ENCODE measurements at regions not wholly inside any gene's neighbourhood (a gene's known extent, or its start where the extent isn't known, plus 50 kb on each side); places are given as distances from the start of the nearest gene placed in this dataset.

- H3K27ac ChIP-seq (replicated peaks) = no peak overlapping the region
- H3K4me3 ChIP-seq (replicated peaks; ENCODE audit: insufficient read depth, low read length) = no peak overlapping the region
- H3K27me3 ChIP-seq (ENCODE audit: insufficient read depth, poor library complexity, severe bottlenecking) = no peaks in the 10 kb centered on the region
- TF ChIP-seq CTCF (IDR thresholded peaks at IDR 0.05; ENCODE audit: insufficient read depth, low read length) (no peak), POLR2AphosphoS5 (IDR thresholded peaks at IDR 0.05; ENCODE audit: low read depth) (no peak), SPI1 (IDR thresholded peaks at IDR 0.05; ENCODE audit: borderline replicate concordance, low read depth) (no peak), GABPA (IDR thresholded peaks at IDR 0.05; ENCODE audit: low read depth) (no peak)
- TF ChIP-seq, protein P1, sequence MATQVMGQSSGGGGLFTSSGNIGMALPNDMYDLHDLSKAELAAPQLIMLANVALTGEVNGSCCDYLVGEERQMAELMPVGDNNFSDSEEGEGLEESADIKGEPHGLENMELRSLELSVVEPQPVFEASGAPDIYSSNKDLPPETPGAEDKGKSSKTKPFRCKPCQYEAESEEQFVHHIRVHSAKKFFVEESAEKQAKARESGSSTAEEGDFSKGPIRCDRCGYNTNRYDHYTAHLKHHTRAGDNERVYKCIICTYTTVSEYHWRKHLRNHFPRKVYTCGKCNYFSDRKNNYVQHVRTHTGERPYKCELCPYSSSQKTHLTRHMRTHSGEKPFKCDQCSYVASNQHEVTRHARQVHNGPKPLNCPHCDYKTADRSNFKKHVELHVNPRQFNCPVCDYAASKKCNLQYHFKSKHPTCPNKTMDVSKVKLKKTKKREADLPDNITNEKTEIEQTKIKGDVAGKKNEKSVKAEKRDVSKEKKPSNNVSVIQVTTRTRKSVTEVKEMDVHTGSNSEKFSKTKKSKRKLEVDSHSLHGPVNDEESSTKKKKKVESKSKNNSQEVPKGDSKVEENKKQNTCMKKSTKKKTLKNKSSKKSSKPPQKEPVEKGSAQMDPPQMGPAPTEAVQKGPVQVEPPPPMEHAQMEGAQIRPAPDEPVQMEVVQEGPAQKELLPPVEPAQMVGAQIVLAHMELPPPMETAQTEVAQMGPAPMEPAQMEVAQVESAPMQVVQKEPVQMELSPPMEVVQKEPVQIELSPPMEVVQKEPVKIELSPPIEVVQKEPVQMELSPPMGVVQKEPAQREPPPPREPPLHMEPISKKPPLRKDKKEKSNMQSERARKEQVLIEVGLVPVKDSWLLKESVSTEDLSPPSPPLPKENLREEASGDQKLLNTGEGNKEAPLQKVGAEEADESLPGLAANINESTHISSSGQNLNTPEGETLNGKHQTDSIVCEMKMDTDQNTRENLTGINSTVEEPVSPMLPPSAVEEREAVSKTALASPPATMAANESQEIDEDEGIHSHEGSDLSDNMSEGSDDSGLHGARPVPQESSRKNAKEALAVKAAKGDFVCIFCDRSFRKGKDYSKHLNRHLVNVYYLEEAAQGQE (IDR thresholded peaks at IDR 0.05; ENCODE audit: insufficient replicate concordance, low read depth) = no peak
- DNase-seq (ENCODE audit: low read depth in 1 of 2, low spot score in 1 of 2) = no peak
These were observed 197.9 kb downstream of the CALCRL start for GRCh38 chr2:187250137-187250536.

DNA sequence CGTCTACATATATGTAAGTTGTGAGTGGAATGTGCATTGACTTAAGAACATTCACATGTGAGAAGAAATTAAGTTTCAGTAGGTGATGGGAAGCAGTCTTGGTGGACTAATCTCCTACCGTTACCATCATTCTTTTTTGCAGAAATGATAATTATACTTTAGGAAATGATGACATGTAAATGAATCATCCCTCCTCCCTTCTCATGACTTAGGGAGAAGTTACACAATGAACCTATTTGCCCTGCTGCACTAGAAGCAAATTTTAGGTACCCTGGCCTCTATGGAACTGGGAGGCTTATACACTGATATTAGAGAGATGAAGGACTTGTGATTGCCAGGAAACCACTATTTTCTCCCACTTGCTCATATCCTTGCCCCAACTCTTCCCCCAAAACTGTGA lies 214.2 kb downstream of the CALCRL start:
- H3K4me3 ChIP-seq (replicated peaks; ENCODE audit: insufficient read depth, low read length) = no peak overlapping the region
- TF ChIP-seq, protein P1 (IDR thresholded peaks at IDR 0.05; ENCODE audit: insufficient replicate concordance, low read depth) = no peak
- no peak for TF ChIP-seq POLR2AphosphoS5 (IDR thresholded peaks at IDR 0.05; ENCODE audit: low read depth)
- no peak for TF ChIP-seq SPI1 (IDR thresholded peaks at IDR 0.05; ENCODE audit: borderline replicate concordance, low read depth)
- no peak for TF ChIP-seq CTCF (IDR thresholded peaks at IDR 0.05; ENCODE audit: insufficient read depth, low read length)
- TF ChIP-seq GABPA (IDR thresholded peaks at IDR 0.05; ENCODE audit: low read depth) = no peak
- no peak for DNase-seq (ENCODE audit: low read depth in 1 of 2, low spot score in 1 of 2)
- H3K27me3 ChIP-seq (ENCODE audit: insufficient read depth, poor library complexity, severe bottlenecking) = no peaks in the 10 kb centered on the region
- H3K27ac ChIP-seq (replicated peaks) = no peak overlapping the region

- Histone ChIP-seq H3K4me3 (replicated peaks; ENCODE audit: insufficient read depth, low read length) (no peak overlapping the region), H3K27me3 (ENCODE audit: insufficient read depth, poor library complexity, severe bottlenecking) (no peaks in the 10 kb centered on the region), H3K27ac (replicated peaks) (no peak overlapping the region)
- DNase-seq (ENCODE audit: low read depth in 1 of 2, low spot score in 1 of 2) = no peak
- TF ChIP-seq, protein P1 (IDR thresholded peaks at IDR 0.05; ENCODE audit: insufficient replicate concordance, low read depth) = no peak
- TF ChIP-seq CTCF (IDR thresholded peaks at IDR 0.05; ENCODE audit: insufficient read depth, low read length) (no peak), SPI1 (IDR thresholded peaks at IDR 0.05; ENCODE audit: borderline replicate concordance, low read depth) (no peak)
These were observed 215.3 kb downstream of the CALCRL start for GRCh38 chr2:187232749-187233148.
